GM12878 (cell line): ENCODE measurements at regions not wholly inside any gene's neighbourhood (a gene's known extent, or its start where the extent isn't known, plus 50 kb on each side); places are given as distances from the start of the nearest gene placed in this dataset.

ENCODE experiments used
- ATF7 ChIP-seq: fragments of 450-650 bp; IDR thresholded peaks from 2 replicates; pipeline ENCODE4 v1.6.1; 2016; ENCODE audit warnings: low read depth, mild to moderate bottlenecking
- CREM ChIP-seq: IDR thresholded peaks from 2 replicates; pipeline ENCODE4 v1.6.1; 2014; ENCODE audit warnings: antibody characterized with exemption, low read depth
- DPF2 ChIP-seq: fragments of 450-650 bp; IDR thresholded peaks from 2 replicates; pipeline ENCODE4 v1.6.1; 2017; ENCODE audit warnings: mild to moderate bottlenecking
- EED ChIP-seq: sonication (generic); IDR thresholded peaks from 2 replicates; pipeline ENCODE4 v1.6.1; 2016; ENCODE audit warnings: antibody characterized with exemption, low read depth
- FOXM1 ChIP-seq: IDR thresholded peaks from 2 replicates; pipeline ENCODE4 v1.6.1; 2012; ENCODE audit warnings: low read depth, mild to moderate bottlenecking, inconsistent platforms, low read length, moderate library complexity
- GABPA ChIP-seq: IDR thresholded peaks from 2 replicates; pipeline ENCODE4 v1.6.1; 2014; ENCODE audit warnings: antibody characterized with exemption, low read depth, mild to moderate bottlenecking, inconsistent platforms
- IKZF1 ChIP-seq: fragments of 450-650 bp; conservative IDR thresholded peaks from 2 replicates; pipeline ENCODE4 v1.6.1; 2017; ENCODE audit warnings: antibody characterized with exemption, mild to moderate bottlenecking
- JUNB ChIP-seq: IDR thresholded peaks from 2 replicates; pipeline ENCODE4 v1.6.1; 2016; ENCODE audit warnings: antibody characterized with exemption, mild to moderate bottlenecking
- JUND ChIP-seq: IDR thresholded peaks from 2 replicates; pipeline ENCODE4 v1.6.1; 2012; ENCODE audit warnings: low read depth, mild to moderate bottlenecking, low read length, improper control_type of control experiment, moderate library complexity
- MEF2B ChIP-seq: fragments of 450-650 bp; IDR thresholded peaks from 2 replicates; pipeline ENCODE4 v1.6.1; 2018; ENCODE audit warnings: mild to moderate bottlenecking, moderate library complexity; ENCODE audit not compliant: partially characterized antibody, poor library complexity, severe bottlenecking
- MLLT1 ChIP-seq: fragments of 450-650 bp; IDR thresholded peaks from 2 replicates; pipeline ENCODE4 v1.6.1; 2016; ENCODE audit warnings: mild to moderate bottlenecking
- MTA2 ChIP-seq: fragments of 450-650 bp; IDR thresholded peaks from 2 replicates; pipeline ENCODE4 v1.6.1; 2016; ENCODE audit warnings: low read depth, mild to moderate bottlenecking, moderate library complexity
- NFIC ChIP-seq: IDR thresholded peaks from 2 replicates; pipeline ENCODE4 v1.6.1; 2012; ENCODE audit warnings: low read depth, mild to moderate bottlenecking, inconsistent platforms, low read length, moderate library complexity
- NR2F1 ChIP-seq: fragments of 450-650 bp; conservative IDR thresholded peaks from 2 replicates; pipeline ENCODE4 v1.6.1; 2017; ENCODE audit warnings: mild to moderate bottlenecking
- PAX5 ChIP-seq: IDR thresholded peaks from 2 replicates; pipeline ENCODE4 v1.6.1; 2011; ENCODE audit warnings: low read depth, low read length, borderline replicate concordance
- SPI1 ChIP-seq: IDR thresholded peaks from 2 replicates; pipeline ENCODE4 v1.6.1; 2011; ENCODE audit warnings: low read depth, mild to moderate bottlenecking, low read length, moderate library complexity, borderline replicate concordance; ENCODE audit not compliant: insufficient read depth
- TCF7 ChIP-seq: IDR thresholded peaks from 2 replicates; pipeline ENCODE4 v1.6.1; 2014; ENCODE audit warnings: antibody characterized with exemption, borderline replicate concordance
- ZBED1 ChIP-seq: IDR thresholded peaks from 2 replicates; pipeline ENCODE4 v1.6.1; 2016; ENCODE audit warnings: borderline replicate concordance
- TF ChIP-seq, protein P1 (sequence below): fragments of 150-350 bp; IDR thresholded peaks from 2 replicates; pipeline ENCODE4 v1.6.1; 2016; ENCODE audit warnings: low read depth, low read length

- TF ChIP-seq, protein P1, sequence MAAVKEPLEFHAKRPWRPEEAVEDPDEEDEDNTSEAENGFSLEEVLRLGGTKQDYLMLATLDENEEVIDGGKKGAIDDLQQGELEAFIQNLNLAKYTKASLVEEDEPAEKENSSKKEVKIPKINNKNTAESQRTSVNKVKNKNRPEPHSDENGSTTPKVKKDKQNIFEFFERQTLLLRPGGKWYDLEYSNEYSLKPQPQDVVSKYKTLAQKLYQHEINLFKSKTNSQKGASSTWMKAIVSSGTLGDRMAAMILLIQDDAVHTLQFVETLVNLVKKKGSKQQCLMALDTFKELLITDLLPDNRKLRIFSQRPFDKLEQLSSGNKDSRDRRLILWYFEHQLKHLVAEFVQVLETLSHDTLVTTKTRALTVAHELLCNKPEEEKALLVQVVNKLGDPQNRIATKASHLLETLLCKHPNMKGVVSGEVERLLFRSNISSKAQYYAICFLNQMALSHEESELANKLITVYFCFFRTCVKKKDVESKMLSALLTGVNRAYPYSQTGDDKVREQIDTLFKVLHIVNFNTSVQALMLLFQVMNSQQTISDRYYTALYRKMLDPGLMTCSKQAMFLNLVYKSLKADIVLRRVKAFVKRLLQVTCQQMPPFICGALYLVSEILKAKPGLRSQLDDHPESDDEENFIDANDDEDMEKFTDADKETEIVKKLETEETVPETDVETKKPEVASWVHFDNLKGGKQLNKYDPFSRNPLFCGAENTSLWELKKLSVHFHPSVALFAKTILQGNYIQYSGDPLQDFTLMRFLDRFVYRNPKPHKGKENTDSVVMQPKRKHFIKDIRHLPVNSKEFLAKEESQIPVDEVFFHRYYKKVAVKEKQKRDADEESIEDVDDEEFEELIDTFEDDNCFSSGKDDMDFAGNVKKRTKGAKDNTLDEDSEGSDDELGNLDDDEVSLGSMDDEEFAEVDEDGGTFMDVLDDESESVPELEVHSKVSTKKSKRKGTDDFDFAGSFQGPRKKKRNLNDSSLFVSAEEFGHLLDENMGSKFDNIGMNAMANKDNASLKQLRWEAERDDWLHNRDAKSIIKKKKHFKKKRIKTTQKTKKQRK: no peak
- TF ChIP-seq EED (peak; percentile 75), DPF2 (peak; percentile 56; the same call in 1 of the 2 replicates), ZBED1 (0 out of 2 replicates have a peak, but pooled peaks have one; percentile 45), JUND (no peak), IKZF1 (peak; percentile 67), FOXM1 (0 out of 2 replicates have a peak, but pooled peaks have one; percentile 66), ATF7 (peak; percentile 24; the same call in 1 of the 2 replicates), PAX5 (peak; percentile 68; the same call in 1 of the 2 replicates), MEF2B (peak; percentile 48), TCF7 (peak; percentile 62), GABPA (no peak), JUNB (peak; percentile 51), MTA2 (peak; percentile 81), CREM (peak; percentile 57), SPI1 (peak; percentile 84), NFIC (peak; percentile 85), NR2F1 (peak; percentile 93), MLLT1 (peak; percentile 54; the same call in 1 of the 2 replicates)
These were observed 330.6 kb upstream of the FBXO33 start (continued) for GRCh38 chr14:39762576-39763401.
